Fibroblast of the conjunctiva (primary cell): ENCODE measurements at regions not wholly inside any gene's neighbourhood (a gene's known extent, or its start where the extent isn't known, plus 50 kb on each side); places are given as distances from the start of the nearest gene placed in this dataset.

Experiments
- DNase-seq: peaks from one replicate; pipeline ENCODE4 v3.0.0-alpha.2; 2010; ENCODE audit warnings: low read depth

DNA sequence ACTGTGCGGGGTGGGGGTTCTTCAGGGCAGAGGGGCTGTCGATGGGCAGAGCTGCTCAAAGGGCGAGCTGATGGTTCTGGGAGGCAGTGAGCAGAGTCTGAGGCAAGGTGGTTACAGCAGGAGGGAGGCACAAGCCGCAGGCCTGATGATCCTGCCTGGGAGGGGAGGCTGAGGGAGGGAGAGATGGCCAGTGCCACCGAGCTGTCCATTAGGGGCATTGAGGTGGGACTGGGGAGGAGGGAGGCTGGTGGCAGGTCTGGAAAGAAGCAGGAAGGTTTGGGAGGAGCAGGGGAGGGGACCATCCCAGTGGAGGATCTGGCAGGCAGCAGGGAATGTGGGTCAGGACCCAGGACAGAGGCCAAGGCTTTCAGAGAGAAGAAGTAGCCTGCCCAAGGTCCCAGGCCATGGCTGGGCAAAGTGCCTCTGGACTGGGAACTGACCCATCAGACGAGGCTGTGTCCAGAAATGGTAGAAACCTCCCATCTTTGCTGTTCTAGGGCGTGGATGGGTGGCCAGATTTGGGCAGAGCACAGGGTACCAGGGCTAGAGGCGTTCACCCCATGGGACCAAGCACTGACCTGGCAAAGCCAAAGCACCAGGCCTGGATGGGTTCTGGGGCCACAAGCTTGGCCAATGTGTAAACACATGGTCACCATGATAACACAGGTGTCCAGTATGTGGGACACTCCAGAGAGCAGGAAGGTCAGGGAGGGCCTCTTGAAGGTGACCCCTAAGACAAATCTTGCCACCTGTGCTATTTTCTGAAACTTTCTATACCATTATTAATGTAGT, 55.5 kb downstream of the INHBB start:
- no peak for DNase-seq

- no peak for DNase-seq
These were observed 56.1 kb downstream of the INHBB start for GRCh38 chr2:120402067-120402433.

GRCh38 chr2:120402508-120402907, 56.6 kb downstream of the INHBB start:
- DNase-seq, result no peak

GRCh38 chr2:120403261-120403660, 57.3 kb downstream of the INHBB start:
- DNase-seq, result no peak

GRCh38 chr2:120403676-120404075, 57.7 kb downstream of the INHBB start:
- DNase-seq, result no peak

DNA sequence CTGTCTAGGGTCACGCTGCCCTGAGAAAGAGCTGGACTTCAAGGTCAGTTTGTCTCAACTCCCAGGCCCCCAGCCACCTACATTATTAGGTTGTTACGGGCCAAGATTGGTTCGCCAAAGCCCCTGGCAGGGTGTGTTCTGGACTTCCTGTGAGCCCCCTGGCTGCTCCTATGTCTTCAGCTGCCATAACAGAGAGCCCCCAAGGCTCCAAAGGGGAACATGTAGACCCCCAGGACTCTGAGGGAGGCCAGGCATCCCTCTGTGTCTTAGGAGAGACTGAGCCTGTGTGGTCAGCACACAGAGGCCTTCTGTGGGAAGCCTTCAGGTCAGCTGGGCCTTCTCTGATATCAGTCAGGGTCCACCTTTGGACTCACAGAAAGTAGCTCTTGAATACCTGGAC, 58.3 kb downstream of the INHBB start:
- no peak for DNase-seq

- no peak for DNase-seq
These were observed 59.2 kb downstream of the INHBB start for GRCh38 chr2:120404941-120405758.

DNA sequence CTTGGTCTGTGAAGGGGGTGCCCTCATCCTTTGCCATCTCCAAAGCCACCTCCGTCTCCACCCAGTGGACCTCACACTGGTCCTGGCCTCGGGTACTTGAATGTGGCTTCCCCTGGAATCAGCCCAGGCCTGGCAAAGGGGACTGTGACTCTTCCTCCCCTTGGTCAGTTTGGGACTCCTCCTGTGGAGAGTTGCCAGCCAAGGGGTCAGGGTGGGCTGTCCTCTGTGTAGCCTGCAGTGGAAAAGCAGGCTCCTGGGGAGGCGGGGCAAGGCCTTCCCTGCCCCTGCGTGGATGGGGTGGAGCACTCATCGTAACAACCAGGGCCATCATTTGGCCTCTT, 59.8 kb downstream of the INHBB start:
- DNase-seq, result no peak

DNA sequence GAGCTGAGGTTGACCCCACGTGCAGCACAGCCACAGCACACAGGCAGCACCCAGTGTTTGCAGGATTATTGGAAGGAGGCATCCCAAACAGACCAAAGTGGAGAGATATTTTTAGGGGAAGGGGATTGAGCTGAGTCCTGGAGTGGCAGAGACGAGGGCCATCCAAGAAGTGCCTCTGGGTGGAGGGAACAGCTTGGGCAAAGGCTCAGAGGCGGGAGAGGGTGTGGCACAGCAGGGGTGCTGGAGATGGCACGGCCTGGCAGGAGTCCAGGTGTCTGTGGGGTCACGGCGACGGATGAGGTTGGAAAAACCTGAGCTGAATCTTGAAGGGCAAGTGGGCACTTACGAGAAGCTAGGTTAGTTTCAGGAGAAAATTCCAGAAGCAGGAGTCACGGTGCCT, 60.6 kb downstream of the INHBB start:
- no peak for DNase-seq

DNA sequence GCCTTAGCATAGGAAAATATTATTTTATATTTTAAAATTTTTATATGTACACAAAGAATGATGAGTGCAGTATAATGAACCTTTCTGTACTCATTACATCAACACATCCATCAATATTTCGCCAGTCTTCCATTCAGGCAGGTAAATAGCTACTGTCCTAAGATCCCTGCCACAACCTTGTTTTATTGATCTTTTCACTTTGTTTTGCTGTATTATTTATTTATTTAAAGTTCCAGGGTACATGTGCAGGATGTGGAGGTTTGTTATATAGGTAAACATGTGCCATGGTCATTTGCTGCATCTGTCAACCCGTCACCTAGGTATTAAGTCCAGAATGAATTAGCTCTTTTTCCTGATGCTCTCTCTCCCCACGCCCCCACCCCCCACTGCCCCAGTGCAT, 64.6 kb downstream of the INHBB start:
- DNase-seq, result no peak

- no peak for DNase-seq
These were observed 69.1 kb downstream of the INHBB start for GRCh38 chr2:120415060-120415459.

- DNase-seq, result no peak
These were observed 70.0 kb downstream of the INHBB start for GRCh38 chr2:120415728-120416509.

GRCh38 chr2:120418174-120418787, 72.3 kb downstream of the INHBB start:
- DNase-seq, result no peak

DNA sequence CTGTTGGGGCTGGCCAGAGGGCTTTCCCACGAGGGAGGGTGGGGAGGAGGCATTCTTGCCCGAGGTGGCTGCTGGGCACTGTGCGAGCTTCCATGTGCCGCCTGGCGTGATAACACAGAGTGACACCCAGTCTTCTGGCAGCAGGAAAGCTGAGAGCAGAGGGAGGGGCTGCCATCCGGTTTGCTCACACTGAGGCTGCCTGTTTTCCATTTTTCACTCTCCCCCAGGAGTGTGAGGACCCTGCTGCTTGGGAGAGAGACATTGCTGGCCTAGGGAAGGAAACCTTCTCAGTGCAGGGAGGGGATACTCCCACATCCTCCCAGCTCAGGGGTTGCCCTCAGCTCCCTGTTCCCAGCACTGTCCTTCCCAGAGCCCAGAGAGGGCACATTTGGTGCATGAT, 73.1 kb downstream of the INHBB start:
- DNase-seq, result no peak

GRCh38 chr2:120419955-120420354, 74.0 kb downstream of the INHBB start:
- DNase-seq, result no peak

GRCh38 chr2:120421126-120421829, 75.3 kb downstream of the INHBB start:
- no peak for DNase-seq

GRCh38 chr2:120421830-120422175, 75.9 kb downstream of the INHBB start:
- no peak for DNase-seq

- DNase-seq, result no peak
These were observed 76.7 kb downstream of the INHBB start for GRCh38 chr2:120422465-120423160.

DNA sequence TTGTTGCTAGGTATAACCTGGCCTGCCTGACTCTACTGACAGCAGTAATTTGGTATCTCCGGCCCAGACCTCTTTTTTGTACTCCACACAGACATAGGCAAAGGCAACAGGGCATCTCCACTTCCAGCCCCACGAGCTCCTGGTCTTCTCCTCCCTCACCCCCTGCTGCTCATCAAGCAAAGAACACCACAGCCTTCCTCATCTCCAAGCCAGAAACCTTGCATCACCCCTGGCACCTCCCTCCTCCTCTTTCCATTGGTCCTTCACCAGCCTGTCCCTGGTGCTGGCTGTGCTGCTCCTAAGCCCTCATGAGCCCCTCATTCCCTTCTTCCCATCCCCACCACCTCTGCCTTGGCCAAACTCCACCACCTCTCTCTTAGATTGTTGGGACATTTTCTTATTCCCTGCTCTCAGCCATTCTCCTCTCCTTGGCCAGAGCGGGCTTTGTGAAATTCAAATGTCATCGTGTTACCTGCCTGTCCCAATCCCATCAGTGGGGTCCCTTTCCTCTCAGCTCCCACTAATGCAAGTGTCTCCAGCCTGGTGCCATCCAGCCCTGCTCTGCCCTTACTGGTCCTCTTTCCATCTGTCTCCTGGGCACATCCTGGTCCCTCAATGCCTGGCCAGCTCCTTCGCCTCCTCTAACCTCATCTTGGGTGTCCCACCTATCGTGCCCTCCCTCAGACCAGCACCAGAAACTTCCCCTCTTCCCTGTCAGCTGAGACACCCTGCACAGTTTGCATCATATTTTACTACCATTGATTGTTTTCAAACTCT, 77.4 kb downstream of the INHBB start:
- DNase-seq, result no peak

DNA sequence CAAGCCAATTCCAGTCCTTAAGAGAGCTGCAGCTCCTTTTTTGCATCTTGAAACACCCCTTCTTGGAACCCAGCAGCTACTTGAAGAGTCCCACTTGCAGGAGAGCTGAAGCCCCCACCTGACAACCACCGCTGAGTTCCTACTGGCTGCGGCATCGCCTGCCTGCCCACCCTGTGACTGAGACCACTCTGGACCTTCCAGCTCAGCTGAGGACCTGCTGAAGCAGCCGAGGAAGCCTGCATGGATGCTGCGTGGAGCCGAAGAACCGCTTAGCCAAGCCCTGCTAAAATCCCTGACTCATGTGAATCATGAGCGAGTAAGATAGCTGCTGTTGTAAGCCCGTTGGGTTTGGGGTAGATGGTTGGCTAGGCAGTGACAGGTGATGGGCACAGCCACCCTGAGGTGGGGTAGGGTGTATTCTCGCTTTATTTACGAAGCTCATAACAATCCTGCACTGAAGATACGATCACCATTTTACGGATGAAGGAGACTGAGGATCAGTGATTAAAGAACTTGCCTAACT, 78.4 kb downstream of the INHBB start:
- no peak for DNase-seq
